HL-60/S4 treated with phorbol 12-myristate 13-acetate at 8.2 ng/mL for 4 days and 3 days (cell line): ENCODE measurements at regions not wholly inside any gene's neighbourhood (a gene's known extent, or its start where the extent isn't known, plus 50 kb on each side); places are given as distances from the start of the nearest gene placed in this dataset.

Experiments
- in situ Hi-C: fragments of 300-500 bp; cut with MboI; formaldehyde crosslinking; loops from 2 replicates; pipeline ENCODE4 v1.15.0; 2022; ENCODE audit warnings: low sequenced_read_pairs

DNA sequence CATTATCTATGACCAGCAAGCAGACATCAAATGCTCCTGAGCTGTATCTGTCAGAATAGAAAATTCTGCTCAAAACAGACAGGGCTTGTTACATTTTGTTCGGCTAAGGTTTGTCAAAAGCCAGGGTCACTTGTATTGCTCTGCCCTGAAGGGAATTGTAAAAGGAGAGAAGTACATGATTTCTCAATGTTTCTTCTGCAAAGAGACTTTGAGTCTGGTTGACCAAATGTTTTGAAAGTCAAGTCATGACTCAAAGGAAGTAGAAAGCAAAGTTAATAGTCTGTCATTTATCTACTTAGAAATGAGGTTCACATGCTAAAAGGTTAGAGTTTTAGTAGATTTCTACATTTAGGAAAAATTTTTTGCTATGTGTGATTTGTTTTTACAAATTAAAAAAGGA is 1624.1 kb upstream of the ZEB2 start:
- in situ Hi-C loops = no loop called here

DNA sequence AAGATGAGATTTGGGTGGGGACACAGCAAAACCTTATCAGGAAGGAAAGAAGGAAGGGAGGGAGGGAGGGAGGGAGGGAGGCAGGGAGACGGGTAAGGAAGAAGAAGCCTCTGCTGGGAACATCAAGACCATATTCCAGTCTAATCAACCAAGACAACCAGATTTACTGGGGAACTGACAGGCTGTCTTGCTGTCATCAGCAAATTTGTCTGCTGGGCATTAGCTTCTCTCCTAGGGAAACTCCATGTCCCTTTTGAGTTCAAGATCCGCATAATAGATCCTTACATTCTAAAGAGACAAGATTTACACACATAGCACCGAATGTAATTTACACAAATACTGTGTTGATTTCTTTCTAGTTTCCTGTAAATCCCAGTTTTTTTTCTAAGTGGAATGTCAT is 1618.9 kb upstream of the ZEB2 start:
- in situ Hi-C loops = no loop called here

GRCh38 chr2:146135245-146135644 is 1615.3 kb upstream of the ZEB2 start:
- in situ Hi-C loops = no loop called here

DNA sequence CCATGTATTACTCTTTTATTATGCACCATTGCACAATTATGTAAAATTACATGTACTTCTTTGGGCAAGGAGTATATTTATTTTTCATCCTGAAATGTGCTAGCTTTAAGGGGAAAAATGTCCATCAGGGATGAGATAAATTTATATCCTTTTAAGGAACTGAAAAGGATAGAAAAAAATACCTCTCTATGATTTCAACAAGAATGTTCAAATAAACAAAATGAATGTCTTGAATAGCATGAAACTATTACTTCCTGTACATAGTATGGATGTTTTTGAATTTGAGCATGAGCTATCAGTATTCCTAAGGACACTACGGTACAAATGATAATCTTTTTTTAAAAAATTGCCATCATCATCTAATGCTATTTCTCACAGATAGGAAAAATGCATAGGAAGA is 1611.9 kb upstream of the ZEB2 start:
- in situ Hi-C loops = no loop called here

GRCh38 chr2:146131048-146131447 is 1611.1 kb upstream of the ZEB2 start:
- in situ Hi-C loops = no loop called here

GRCh38 chr2:146130290-146130689 is 1610.4 kb upstream of the ZEB2 start:
- in situ Hi-C loops = no loop called here

- in situ Hi-C loops = no loop called here
Measured at GRCh38 chr2:146129231-146129630, 1609.3 kb upstream of the ZEB2 start.

DNA sequence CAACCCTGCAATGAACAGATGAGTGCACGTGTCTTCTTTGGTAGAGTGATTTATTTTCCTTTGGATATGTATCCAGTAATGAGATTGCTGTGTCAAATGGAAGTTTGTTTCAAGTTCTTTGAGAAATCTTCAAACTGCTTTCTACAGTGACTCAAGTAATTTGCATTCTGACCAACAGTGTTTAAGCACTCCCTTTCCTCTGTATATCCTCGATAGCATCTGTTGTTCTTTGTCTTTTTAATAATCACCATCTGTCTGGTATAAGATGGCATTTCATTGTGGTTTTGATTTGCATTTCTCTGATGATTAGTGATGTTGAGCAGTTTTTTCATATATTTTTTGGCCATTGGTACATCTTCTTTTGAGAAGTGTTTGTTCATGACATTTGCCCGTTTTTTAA is 1608.3 kb upstream of the ZEB2 start:
- in situ Hi-C loops = no loop called here

GRCh38 chr2:146125551-146125950 is 1605.6 kb upstream of the ZEB2 start:
- in situ Hi-C loops = no loop called here

- in situ Hi-C loops = no loop called here
Measured at GRCh38 chr2:146124741-146125140, 1604.8 kb upstream of the ZEB2 start.

DNA sequence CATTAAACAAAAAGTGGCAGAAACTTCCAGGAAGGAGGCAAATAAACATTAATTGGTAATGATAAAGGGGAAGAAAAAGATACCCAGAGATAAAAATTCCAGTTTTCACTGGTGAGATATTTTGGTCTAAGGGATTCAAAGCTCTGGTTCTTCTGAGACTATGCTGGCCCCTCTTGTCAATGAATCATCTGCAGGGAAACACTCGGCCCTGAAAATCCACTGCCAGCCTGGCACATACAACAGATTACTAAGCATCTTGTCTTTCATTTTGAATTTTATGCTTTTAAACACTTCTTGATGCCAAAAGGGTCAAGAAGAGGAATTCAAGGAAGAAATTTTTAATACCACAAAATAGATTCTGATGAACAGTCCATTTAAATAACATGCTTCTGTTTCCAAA is 1603.8 kb upstream of the ZEB2 start:
- in situ Hi-C loops = no loop called here

DNA sequence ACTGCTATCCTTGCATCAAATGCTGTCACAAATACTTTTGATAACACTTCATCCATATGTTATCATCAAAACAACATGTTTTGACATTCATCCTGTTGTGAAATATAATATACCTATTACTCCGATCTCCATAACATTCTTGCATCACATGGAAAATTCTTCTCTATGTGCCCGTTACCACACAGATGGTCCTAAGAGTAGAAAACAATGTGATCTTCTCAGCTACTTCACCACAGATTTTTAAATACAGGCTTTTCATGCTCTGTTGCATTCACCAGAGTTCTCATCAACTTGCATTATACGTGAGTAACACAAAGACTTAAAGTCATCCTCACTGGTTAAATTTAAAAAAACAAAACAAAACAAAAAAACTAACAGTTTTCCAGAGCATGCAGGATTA is 1603.3 kb upstream of the ZEB2 start:
- in situ Hi-C loops = no loop called here

- in situ Hi-C loops = no loop called here
Measured at GRCh38 chr2:146119586-146119985, 1599.7 kb upstream of the ZEB2 start.

- in situ Hi-C loops = no loop called here
Measured at GRCh38 chr2:146108993-146109392, 1589.1 kb upstream of the ZEB2 start.

- in situ Hi-C loops = no loop called here
Measured at GRCh38 chr2:146094185-146094584, 1574.3 kb upstream of the ZEB2 start.

- in situ Hi-C loops = no loop called here
Measured at GRCh38 chr2:146081459-146081858, 1561.5 kb upstream of the ZEB2 start.

DNA sequence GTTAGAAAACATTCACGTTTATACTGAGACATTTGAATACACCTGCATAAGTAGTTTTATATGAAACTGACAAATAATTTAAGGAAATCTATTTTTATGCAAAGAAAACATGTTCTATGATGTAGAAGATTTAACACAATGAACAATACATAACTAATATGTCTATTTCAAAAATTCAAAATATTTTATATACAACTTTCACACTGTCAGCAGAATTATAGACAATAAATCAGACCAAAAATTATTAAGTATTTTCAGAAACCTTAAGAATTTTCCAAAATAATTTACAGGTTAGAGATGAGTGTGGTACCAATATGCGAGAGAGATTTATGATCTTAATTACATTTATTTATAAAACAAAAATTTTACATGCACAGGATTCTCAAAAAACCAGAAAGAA is 1561.0 kb upstream of the ZEB2 start:
- in situ Hi-C loops = no loop called here

GRCh38 chr2:146079216-146079615 is 1559.3 kb upstream of the ZEB2 start:
- in situ Hi-C loops = no loop called here

DNA sequence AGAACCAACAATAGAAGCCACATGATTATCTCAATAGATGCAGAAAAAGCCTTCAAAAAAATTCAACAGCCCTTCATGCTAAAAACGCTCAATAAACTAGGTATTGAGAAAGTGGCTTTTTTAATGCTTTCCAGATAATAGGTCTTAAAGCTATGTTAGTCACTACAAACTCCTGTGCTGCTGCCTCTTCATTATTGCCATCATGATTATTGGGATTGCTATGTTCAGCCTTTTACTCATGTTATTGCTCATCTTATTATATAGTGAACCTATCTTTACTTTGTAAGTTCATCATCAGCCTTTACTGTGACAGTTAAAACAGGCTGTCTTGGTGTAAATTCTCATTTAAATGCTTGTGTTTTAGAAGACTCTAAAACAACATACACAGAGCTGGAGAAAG is 1557.2 kb upstream of the ZEB2 start:
- in situ Hi-C loops = no loop called here

- in situ Hi-C loops = no loop called here
Measured at GRCh38 chr2:146068051-146068450, 1548.1 kb upstream of the ZEB2 start.

DNA sequence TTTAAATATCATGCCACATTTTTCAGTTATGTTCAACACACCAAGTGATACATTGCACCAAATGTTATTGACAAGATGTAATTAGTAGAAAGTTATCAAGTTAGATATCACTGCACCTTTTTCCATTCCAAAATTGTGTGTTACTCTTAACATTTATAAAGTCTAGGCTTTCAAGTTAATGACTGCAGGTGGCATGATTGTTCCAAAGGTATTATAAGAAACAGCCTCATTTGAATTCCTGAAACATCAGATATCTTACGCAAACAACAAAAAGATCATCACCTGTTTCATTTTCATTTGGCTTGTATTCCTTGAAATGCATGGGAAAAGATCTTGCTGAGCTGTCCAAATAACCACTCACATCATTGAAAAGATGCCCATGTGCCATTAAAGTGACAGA is 1528.2 kb upstream of the ZEB2 start:
- in situ Hi-C loops = no loop called here

- in situ Hi-C loops = no loop called here
Measured at GRCh38 chr2:146041274-146041910, 1521.5 kb upstream of the ZEB2 start.

GRCh38 chr2:146040051-146040450 is 1520.1 kb upstream of the ZEB2 start:
- in situ Hi-C loops = no loop called here
